NCI-H524 (cell line): ENCODE measurements at regions not wholly inside any gene's neighbourhood (a gene's known extent, or its start where the extent isn't known, plus 50 kb on each side); places are given as distances from the start of the nearest gene placed in this dataset.
"Not testable (repeated sequence)": the region's sequence is repeated elsewhere in the genome, so short reads cannot be mapped to it uniquely, and the experiment has no call there.

ENCODE experiments used
- DNase-seq, 2 experiments: peaks; one replicate each; lab custom pipeline; 2025; lab: John Stamatoyannopoulos, UW

DNA sequence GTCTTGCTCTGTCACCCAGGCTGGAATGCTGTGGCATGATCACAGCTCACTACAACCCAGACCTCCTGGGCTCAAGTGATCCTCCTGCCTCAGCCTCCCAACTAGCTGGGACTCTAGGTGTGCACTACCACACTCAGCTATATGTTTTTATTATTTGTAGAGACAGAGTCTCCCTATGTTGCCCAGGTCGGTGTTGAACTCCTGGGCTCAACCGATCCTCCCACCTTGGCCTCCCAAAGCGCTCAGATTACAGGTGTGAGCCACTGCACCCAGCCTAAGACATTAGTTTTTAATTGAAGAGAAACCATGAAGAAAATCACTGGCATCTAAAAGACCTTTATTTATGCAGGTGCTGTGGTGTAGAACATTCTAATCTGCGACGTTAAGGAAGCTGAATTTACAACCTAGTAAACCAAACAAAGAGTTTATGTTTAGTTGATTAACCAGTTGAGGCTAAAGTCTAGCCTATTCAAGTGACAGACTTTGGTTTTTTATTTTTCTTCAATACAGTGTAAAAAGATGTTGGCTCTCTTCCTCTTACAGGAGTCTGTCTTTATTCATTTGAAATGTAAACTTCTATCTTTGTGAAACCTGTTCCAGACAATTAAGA lies 52.5 kb upstream of the NBL1 start:
- no peak for DNase-seq

DNA sequence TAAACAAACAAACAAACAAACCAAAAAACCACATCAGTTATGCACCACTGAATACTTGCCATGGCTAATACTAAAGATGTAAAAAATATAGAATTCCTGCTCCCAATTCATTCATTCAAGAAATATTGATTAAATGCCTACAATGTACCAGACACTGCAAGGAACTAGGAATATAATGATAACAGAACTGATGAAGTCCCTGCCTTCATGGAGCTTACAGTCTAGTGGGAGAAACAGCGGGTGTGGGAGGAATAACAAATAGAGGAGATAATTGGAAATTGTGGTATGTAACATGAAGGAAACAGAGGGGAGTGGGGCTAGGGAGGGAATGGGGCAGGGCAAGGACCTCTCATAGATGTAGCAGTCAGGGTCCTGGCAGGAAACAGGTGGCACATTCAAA lies 58.6 kb upstream of the NBL1 start:
- DNase-seq = no peak

DNA sequence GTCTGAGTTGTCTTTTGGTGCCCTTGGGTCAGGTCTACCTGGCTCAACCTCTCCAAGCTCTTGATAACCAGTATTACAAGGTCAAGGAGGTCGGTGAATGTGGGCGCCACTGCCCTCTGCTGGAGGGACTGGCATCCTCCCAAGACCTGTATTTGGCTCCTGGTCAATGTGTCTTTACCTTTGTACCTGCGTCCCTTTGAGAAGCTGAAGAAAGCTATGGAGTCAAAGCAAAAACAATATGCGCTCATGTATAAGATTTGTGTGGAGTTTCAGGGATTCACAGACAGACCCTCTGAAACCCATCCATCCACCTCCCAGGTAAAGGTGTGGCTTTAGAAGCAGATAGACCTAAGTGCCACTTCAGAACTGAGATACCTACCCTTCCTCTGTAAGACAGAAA lies 61.8 kb upstream of the NBL1 start:
- DNase-seq = peak; percentile 9 to 47

DNA sequence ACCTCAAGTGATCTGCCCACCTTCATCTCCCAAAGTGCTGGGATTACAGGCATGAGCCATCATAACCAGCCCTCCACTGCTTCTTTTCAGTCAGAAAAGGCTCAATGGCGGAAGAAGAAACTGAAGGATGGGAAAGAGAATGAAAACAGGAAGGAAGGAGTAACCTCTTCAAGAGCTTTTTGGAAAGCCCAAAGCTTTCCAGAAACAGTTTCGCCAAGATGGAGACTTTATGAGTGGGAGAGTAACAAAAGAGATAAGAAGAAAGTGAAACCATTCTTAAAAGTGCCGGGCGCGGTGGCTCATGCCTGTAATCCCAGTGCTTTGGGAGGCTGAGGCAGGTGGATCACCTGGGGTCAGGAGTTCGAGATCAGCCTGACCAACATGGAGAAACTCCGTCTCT lies 62.7 kb upstream of the NBL1 start:
- no peak for DNase-seq

DNA sequence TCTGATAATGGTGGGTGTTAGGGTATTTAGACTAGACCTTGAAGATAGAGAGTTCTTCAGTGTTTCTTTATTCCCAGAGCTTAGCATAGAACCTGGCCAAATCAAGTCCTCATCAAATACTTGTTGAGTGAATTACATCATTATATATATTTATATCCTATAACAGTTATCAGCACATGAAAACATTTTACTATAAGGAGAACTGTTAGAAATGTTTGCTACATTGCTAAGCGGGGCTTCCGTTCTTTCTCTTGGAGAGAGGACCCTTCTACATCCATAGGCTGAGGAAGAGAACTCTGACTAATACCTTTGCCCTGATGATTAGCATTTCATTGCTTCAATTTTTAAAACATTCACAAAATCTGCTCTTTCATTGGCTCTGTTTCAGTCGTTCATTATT lies 66.5 kb upstream of the NBL1 start:
- no peak for DNase-seq

DNA sequence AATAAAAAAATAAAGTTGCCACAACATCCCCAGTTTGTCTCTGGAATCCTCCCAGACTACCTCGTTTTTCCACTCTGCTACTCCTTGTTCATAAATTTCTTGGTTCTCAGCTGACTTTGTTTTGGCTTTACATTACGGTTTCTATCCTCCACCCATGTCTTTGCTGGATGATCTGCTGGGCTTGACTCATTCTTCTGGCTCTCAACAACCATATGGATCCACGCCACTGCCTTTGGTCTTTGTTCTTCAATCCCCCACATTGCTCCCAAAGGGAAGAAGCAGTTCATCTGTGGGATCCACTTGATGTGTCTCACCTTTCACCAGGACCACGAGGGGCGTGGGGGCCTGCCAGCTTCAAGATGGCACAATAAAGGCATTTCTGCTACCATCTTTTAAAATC lies 67.1 kb upstream of the NBL1 start:
- DNase-seq = no peak

DNA sequence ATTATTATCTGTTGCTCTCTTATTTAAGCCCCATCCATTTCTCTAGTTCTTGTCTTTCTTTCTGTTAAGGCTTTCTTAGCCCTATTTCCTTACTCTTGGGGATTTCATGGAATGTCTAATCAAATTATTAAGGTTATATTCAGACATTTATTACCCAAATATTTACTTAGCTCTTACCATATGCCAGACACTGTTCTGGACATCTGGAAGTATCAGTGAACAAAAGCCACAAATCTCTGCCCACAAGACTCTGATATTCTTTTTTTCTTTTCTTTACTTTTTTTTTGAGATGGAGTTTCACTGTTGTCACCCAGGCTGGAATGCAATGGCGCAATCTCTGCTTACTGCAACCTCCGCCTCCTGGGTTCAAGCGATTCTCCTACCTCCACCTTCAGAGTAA lies 74.3 kb upstream of the NBL1 start:
- DNase-seq = no peak

DNA sequence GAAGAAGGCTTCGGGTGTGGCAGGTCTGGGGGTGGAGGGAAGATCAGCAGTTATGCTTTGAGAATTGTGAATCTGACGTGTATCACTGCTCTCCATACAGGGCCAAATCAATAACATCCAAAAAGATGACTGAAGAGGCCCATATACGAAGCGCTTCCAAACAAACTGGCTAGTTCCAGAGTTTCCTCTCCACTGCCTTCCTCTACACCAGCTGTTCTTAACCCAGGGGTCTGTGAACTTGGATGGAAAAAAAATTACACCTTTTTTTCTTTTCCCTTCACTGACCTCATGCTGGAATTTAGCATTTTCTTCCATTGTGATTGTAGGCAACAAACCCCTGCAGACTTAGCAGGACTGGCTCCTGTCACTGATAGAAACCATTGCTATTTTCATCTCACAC lies 77.1 kb upstream of the NBL1 start:
- no peak for DNase-seq

DNA sequence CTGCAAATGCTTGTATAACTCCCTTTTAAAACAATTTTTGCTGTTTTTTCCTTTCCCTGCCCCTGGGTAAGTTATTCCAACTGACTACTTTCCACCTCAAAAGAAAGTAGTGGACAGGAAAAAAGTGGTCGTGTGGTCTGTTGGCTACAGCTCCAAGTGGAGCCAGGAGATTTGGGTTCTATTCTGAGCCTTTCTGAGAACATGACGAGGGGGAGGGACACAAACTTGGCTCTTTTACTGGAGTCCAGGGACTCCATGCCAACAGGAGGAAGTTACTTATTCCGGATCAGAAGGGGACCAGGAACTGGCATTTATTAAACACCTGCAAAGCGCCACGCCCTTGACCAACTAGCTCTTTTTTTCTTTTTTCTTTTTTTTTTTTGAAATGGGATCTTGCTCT lies 79.0 kb upstream of the CAPZB start:
- DNase-seq = no peak

DNA sequence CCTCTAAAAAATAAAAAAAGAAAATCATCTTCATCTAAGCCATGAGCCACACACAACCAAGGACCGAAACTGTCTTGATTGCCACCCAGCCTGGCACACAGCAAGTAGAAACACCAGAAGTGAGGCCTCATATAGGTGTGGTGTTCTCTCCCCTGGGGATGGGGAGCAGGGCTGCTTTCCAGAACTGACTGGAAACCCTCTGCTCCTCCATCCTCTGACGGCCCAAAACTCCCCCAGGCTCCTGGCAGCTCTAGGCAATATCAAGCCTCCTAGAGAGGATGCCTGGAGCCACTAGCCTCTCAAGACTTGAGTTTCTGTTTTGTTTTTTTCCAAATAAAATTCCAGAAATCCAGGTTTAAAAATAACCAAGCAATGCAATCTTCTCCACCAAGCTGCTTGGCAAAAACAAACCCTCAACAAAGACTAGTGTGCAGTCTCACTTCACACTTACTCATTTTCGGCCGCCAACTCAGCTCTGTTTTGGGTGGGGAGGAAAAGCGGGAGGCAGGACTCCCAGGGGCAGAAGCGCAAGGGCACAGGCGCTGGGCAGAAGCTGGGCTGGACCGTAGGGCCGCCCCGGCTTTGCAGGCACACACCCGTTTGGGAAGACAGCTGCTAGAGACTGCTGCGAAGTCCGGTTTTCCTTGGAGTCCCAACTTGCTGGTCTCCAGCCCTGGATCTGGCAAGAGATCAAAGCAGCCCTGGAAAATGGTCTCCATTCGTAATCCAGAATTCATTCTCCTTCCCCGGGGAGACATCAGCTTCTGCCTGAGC lies 78.2 kb upstream of the CAPZB start:
- no peak for DNase-seq

DNA sequence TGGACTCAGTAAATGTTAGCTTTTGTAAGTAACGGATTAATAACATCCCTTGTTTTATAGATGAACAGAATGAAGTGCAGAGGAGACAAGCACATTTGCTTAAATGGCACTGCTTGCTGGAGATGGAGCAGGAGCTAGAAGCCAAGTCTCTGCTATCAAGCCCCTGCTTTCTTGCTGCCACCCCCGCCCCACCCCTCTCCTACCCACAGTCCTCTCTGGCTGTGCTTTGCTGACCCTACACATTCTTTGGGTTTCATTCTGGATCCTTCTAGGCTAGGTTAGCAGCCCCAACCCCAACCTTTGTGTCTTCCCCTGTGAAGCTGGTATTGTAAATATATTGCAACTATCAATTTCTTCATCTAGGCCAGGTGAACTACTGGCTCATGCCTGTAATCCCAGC lies 77.5 kb upstream of the CAPZB start:
- DNase-seq = no peak

DNA sequence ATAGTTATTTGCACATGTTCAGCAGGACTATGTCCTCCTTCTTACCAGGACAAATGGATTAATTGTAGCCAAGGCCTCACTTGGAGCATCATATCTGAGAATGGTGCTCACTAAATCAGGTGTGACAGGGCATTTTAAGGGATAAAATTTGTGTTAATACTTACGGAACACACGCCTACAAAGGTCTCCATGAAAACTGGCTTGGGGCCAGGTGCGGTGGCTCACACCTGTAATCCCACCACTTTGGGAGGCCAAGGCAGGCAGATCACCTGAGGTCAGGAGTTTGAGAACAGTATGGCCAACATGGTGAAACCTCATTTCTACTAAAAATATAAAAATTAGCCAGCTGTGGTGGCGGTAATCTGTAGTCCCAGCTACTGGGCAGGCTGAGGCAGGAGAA lies 75.1 kb upstream of the CAPZB start:
- no peak for DNase-seq

DNA sequence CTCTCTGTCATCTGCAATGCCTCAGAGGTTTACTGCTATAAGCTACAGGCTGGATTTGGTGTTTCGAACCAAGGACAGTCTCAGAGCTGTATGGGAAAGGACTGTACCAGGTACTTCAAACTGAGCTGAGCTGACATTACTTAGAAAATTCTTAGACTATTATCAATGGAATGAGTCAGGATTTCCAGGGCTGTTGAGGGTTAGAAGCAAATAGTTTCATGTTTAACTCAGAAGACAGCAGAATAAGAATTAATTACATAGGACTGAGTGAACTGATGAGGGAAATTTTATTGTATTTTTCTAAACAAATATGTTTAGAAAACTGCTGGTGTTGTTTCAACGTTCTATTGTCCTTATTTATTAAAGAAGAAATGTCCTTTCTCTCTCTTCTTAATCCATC lies 74.3 kb upstream of the CAPZB start:
- no peak for DNase-seq

DNA sequence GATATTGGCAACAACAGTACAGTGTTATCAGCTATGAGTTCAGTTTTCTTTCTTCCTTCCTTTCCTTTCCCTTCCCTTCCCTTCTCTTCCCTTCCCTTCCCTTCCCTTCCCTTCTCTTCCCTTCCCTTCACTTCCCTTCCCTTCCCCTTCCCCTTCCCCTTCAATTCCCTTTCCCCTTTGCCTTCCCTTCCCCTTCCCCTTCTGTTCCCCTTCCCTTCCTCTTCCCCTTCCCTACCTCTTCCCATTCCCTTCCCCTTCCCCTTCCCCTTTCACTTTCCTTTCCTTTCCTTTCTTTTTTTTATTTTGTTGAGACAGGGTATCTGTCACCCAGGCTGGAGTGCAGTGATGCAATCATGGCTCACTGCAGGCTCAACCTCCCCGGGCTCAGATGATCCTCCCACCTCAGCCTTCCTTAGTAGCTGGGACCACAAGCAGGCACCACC lies 72.3 kb upstream of the CAPZB start:
- DNase-seq = no peak

DNA sequence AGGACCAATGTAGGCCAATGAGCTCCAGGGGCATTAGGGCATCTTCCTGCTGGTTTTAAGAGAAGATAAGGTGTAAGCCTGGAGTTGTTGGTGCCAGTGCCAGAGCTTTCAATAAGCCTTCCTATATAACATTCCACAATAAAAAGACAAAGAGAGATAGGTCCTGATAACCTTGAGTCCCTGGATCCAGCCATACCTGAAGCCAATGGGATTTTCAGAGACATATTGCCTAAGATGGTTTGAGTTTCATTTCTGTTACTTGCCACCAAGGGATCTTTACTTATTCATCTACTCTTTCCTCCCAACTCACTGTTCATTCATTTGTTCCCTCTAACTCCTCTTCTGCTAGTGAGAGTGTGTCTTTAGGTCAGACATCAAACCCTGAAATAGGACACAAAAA lies 68.8 kb upstream of the CAPZB start:
- DNase-seq = no peak

DNA sequence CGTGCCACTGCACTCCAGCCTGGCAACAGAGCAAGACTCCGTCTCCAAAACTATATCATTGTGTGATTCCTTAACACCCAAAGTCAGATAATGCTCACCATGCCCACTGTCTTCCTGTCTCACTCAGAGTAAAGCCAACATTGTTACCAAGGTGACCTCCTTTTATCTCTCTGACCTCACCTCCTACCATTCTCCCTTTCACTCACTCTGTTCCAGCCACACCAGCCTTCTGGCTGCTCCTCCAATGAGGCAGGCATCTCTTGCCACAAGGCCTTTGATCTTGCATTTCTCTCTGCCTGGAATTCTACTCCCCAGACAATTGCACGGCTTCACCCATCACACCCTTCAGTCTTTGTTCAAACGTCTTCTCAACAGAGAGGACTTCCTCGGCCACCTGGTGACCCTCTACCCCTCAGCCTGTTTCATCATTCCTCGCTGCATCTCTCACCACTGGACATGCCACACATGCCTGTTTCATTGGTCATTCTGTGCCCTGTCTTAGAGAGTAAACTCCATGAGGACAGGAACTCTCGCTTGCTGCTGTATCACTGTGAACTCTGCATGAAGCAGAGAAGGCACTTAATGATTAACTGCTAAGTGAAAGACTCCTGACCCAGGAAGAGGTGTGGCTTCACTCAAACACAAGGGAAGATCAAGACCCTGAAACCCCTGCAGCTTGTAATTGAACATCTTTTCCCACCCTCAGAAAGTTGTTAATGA lies 67.1 kb upstream of the CAPZB start:
- DNase-seq = no peak

DNA sequence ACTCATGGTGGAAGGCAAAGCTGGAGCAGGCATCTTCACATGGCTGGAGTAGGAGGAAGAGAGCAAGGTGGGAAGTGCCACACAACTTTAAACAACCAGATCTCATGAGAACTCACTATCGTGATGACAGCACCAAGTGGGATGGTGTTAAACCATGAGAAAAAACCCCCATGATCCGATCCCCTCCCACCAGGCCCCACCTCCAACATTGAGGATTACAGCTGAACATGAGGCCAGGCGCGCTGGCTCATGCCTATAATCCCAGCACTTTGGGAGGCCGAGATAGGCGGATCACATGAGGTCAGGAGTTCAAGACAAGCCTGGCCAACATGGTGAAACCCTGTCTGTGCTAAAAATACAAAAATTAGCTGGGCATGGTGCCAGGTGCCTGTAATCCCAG lies 66.5 kb upstream of the CAPZB start:
- not testable (repeated sequence) for DNase-seq

DNA sequence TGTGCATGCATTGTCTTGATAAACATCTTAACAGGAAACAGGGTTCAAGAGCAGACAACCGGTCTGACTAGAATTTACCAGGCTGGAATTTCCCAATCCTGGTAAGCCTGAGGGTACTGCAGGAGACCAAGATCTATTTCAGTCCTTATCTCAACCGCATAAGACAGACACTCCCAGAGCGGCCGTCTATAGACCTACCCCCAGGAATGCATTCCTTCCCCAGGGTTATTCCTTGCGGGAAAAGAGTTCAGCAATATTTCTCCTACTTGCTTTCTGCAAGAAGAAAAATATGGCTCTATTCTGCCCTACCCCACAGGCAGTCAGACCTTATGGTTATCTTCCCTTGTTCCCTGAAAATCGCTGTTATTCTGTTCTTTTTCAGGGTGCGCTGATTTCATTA lies 65.1 kb upstream of the CAPZB start:
- DNase-seq = not testable (repeated sequence)

DNA sequence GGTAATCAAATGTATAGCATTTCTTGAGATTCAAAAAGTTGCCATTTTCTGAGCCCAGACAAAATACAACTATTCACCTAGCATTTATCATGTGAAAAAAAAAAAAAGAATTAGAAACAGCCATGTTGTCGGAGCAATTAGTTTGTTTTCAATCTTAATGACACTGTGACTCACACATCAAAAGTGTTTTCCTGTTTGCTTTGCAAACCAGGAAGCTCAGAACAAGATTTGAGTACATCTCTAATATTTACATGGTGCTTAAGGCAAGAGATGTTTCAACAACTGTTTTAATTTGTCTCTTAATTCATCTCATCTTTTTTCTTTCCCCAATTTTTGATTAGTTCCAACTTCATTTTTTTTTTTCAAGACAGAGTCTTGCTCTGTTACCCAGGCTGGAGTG lies 62.5 kb upstream of the CAPZB start:
- no peak for DNase-seq

DNA sequence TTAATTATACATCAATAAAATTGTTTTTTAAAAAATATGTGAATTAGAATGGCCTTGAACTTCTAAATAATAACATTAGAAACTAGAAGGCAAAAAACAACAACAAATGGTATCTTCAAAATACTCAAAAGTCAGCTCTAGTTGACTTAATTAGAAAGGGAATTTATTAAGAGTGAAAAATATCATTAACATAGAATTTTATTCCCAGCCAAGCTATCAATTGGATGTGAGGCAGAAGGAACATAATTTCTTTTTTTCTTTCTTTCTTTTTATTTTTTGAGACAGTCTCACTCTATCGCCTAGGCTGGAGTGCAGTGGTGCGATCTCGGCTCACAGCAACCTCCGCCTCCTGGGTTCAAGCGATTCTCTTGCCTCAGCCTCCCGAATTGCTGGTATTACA lies 51.2 kb upstream of the CAPZB start:
- no peak for DNase-seq

DNA sequence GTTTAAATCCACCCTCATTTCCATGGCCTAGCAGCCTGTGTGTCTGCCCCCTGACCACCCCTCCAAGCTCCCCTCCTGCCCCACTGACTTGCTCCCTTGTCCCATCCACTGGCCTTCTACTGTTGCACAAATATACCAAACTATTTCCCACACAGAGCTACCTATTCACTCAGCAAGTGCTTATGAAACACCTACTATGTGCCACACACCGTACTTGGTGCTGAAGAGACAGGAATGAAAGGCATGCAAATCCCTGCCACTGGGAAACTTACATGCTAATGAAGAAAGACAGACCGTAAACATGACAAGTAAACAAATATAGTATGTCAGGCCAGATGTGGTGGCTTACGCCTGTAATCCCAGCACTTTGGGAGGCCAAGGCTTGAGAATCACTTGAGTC lies 49.9 kb upstream of the CAPZB start:
- DNase-seq = no peak
